Left lung (tissue), 4 donors: ENCODE measurements at regions not wholly inside any gene's neighbourhood (a gene's known extent, or its start where the extent isn't known, plus 50 kb on each side); places are given as distances from the start of the nearest gene placed in this dataset.

Source experiments
- ATAC-seq: fragments of 200-7000 bp; cut with Tn5 transposase; one replicate; pipeline ENCODE4 v1.9.1; 2020; ENCODE audit warnings: moderate library complexity
- DNase-seq, 4 donors: peaks; one replicate each; pipeline ENCODE4 v3.0.0-alpha.2; 2013 to 2020
- H3K27ac ChIP-seq, 2 donors: fragments of 200-600 bp; sonication (generic) in 1 of 2; one replicate each; pipeline versions ENCODE4 v1.5.0 to v1.8.0; 2020 to 2021
- H3K27me3 ChIP-seq, 2 donors: fragments of 200-600 bp; sonication (generic) in 1 of 2; one replicate each; pipeline versions ENCODE4 v1.5.0 to v1.8.0; 2020 to 2021
- H3K36me3 ChIP-seq, 2 donors: fragments of 200-600 bp; sonication (generic) in 1 of 2; one replicate each; pipeline versions ENCODE4 v1.5.0 to v1.8.0; 2020 to 2021
- H3K4me1 ChIP-seq, 2 donors: fragments of 200-600 bp; one replicate each; pipeline ENCODE4 v1.8.0; 2021
- H3K4me3 ChIP-seq, 2 donors: fragments of 200-600 bp; sonication (generic) in 1 of 2; one replicate each; pipeline versions ENCODE4 v1.5.0 to v1.8.0; 2020 to 2021; ENCODE audit warnings: mild to moderate bottlenecking in 1 of 2
- H3K9me3 ChIP-seq, 2 donors: fragments of 200-600 bp; sonication (generic) in 1 of 2; one replicate each; pipeline versions ENCODE4 v1.5.0 to v1.8.0; 2020 to 2021
- intact Hi-C, 2 donors: fragments of 100-400 bp; cut with DNase I; formaldehyde crosslinking; loops; one replicate each; pipeline versions ENCODE4 v1.11.2 to v1.14.2; 2022
- TF ChIP-seq, protein P1 (sequence below), 2 donors: fragments of 200-600 bp; sonication (generic) in 1 of 2; IDR thresholded peaks; one replicate each; pipeline versions ENCODE4 v1.5.0 to v1.8.0; 2021; ENCODE audit warnings: antibody characterized with exemption in 2 of 2
- donor health status: DM: no; HTN: yes; CAD: no.
- donor health status: DM: no; HTN: no; CAD: no.

DNA sequence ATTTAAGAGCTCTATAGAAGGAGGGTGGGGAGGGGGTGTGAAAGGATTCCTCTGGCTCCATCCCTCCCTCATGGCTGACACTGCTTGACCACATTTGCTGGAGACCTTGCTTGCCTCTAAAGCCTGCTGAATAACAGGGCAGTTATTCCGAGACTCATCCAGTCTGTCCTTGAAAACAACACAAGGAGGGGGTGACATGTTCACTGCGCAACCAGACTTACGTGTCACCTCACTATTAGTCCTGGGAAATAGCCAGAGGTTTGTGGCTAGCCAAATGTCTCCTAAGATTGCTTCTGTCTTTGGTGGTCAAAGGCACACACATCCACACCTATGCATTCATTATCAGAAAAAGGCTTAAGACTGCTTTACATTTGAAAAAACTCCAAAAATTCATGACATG is 256.2 kb upstream of the SKOR2 start:
- ATAC-seq (no peak), DNase-seq (no peak)
- intact Hi-C loops: no loop called here
- H3K36me3 ChIP-seq: no peaks in the 10 kb centered on the region
- H3K27me3 ChIP-seq: no peaks in the 10 kb centered on the region
- TF ChIP-seq, protein P1, sequence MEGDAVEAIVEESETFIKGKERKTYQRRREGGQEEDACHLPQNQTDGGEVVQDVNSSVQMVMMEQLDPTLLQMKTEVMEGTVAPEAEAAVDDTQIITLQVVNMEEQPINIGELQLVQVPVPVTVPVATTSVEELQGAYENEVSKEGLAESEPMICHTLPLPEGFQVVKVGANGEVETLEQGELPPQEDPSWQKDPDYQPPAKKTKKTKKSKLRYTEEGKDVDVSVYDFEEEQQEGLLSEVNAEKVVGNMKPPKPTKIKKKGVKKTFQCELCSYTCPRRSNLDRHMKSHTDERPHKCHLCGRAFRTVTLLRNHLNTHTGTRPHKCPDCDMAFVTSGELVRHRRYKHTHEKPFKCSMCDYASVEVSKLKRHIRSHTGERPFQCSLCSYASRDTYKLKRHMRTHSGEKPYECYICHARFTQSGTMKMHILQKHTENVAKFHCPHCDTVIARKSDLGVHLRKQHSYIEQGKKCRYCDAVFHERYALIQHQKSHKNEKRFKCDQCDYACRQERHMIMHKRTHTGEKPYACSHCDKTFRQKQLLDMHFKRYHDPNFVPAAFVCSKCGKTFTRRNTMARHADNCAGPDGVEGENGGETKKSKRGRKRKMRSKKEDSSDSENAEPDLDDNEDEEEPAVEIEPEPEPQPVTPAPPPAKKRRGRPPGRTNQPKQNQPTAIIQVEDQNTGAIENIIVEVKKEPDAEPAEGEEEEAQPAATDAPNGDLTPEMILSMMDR (IDR thresholded peaks at IDR 0.05): no peak
- H3K9me3 ChIP-seq: no peaks in the 10 kb centered on the region
- no peak overlapping the region for H3K27ac ChIP-seq
- no peaks in the 10 kb centered on the region for H3K4me1 ChIP-seq
- no peak overlapping the region for H3K4me3 ChIP-seq

DNA sequence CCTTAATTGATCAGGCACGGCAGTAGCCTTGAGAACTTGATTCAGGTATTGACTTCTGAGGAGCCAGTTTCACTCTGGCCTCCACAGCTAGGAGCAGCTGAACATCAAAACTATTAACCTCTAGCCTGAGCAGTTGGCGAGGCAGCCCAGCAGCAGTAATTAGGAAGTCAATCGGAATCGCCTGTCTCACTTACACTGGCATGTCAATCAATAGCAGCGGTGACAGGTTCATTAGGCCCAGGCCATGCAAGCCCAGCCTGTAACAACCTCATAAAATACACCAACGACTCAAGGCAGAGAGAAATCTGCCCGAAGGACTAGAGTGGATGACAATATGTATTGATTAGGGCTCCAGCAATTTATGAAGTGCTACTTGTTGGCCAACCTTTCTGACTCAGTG is 255.4 kb upstream of the SKOR2 start:
- H3K27me3 ChIP-seq: no peaks in the 10 kb centered on the region
- DNase-seq (no peak), ATAC-seq (no peak)
- TF ChIP-seq, protein P1 (IDR thresholded peaks at IDR 0.05): no peak
- intact Hi-C loops: no loop called here
- no peak overlapping the region for H3K4me3 ChIP-seq
- H3K27ac ChIP-seq: no peak overlapping the region
- no peaks in the 10 kb centered on the region for H3K9me3 ChIP-seq
- H3K36me3 ChIP-seq: no peaks in the 10 kb centered on the region
- H3K4me1 ChIP-seq: no peaks in the 10 kb centered on the region

DNA sequence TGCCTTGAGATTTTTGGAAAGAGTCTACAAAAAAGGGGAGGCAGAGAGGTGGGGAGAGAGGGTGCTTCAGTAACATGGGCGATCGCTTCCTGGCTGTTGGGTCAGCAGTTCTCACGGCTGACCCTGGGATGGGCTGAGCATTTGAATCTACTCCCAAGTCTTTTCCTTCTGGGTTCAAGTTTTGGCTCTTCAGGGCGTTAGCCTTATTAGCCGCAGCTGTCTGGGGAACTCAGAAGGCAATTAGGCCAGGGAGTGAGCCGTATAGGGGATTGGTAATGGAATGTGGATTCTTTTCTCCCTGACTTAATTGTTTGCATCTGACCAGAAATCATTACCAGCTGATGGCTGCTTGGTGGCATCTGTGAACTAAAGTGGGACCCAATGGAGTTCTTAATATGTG is 250.5 kb upstream of the SKOR2 start:
- H3K27ac ChIP-seq: no peak overlapping the region
- TF ChIP-seq, protein P1 (IDR thresholded peaks at IDR 0.05): no peak
- no peak for DNase-seq

DNA sequence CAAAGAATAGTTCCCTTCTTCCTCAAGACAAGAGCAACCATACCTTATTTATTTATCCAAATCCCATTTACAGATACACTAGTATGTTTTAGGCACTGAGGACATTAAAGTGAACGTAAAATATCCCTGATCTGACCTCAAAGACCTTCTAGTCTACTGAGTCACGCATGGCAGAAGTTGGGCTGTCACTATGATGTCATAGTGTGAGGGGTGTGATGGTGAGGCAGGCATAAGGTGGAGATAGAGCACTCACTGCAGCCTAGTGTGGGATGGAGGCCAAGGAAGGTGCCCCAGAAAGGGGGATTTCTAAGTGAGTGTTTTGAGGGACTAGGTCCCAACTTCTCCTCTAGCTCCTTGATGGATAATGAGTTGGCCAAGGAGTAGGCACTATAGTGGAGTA is 249.5 kb upstream of the SKOR2 start:
- no peak for DNase-seq
- Histone ChIP-seq H3K4me3 (no peak overlapping the region), H3K4me1 (no peaks in the 10 kb centered on the region), H3K27ac (no peak overlapping the region), H3K36me3 (no peaks in the 10 kb centered on the region), H3K27me3 (no peaks in the 10 kb centered on the region), H3K9me3 (no peaks in the 10 kb centered on the region)
- intact Hi-C loops: no loop called here
- ATAC-seq: no peak
- TF ChIP-seq, protein P1 (IDR thresholded peaks at IDR 0.05): no peak

More for the DNA sequence above, 250.5 kb upstream of the SKOR2 start:
- no peaks in the 10 kb centered on the region for H3K27me3 ChIP-seq
- H3K4me3 ChIP-seq: no peak overlapping the region
- intact Hi-C loops: no loop called here
- H3K9me3 ChIP-seq: no peaks in the 10 kb centered on the region
- H3K36me3 ChIP-seq: no peaks in the 10 kb centered on the region
- H3K4me1 ChIP-seq: no peaks in the 10 kb centered on the region
- ATAC-seq: no peak

DNA sequence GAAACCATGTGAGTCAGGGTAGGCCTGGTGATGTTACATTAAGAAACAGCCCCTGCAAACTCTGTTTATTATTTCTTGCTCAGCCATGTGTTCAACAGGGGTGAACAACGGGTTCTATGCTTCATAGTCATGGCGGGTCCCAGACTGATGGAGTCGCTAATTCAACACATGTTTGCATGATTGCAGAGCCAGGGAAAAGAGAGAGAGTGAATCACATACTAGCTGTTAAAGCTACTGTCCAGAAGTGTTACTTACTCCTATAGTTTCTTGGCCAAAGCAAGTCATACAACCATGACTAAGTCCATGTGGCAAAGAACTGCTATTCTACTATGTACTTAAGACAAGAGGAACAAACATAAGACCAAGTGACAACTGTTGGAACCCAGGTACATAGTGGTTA is 241.2 kb upstream of the SKOR2 start:
- peaks cover 0 to 4% of the 10 kb centered on the region in 2 donors for H3K9me3 ChIP-seq
- no peak for ATAC-seq
- H3K4me1 ChIP-seq: no peaks in the 10 kb centered on the region

More for the DNA sequence above, 241.2 kb upstream of the SKOR2 start:
- Histone ChIP-seq H3K27me3 (no peaks in the 10 kb centered on the region), H3K36me3 (no peaks in the 10 kb centered on the region), H3K4me3 (no peak overlapping the region), H3K27ac (no peak overlapping the region)
- no peak for DNase-seq
- intact Hi-C loops: no loop called here
- TF ChIP-seq, protein P1 (IDR thresholded peaks at IDR 0.05): no peak
